ENCODE measurements at regions not wholly inside any gene's neighbourhood (a gene's known extent, or its start where the extent isn't known, plus 50 kb on each side); places are given as distances from the start of the nearest gene placed in this dataset.

DNA sequence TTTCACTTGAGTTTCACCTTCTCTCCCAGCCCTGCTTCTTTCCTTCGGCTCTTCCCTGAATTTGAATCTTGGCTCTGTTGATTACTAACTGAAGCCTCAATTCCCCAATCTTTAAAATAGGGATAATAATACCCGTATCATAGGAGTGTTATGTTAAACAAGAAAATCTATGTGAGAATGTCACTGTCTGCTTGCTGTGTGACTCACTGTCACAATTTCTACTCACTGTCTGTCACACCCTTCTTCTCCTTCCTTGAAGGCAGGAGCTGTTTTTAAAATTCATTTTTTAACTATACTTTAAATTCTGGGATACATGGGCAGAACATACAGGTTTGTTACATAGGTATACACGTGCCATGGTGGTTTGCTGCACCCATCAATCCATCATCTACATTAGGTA, 141.6 kb upstream of the CXCR4 start:
- no peak for DNase-seq

GRCh38 chr2:136257893-136258292, 139.9 kb upstream of the CXCR4 start:
- no peak for DNase-seq

- no peak for DNase-seq
These were observed 137.9 kb upstream of the CXCR4 start for GRCh38 chr2:136255648-136256461.

DNA sequence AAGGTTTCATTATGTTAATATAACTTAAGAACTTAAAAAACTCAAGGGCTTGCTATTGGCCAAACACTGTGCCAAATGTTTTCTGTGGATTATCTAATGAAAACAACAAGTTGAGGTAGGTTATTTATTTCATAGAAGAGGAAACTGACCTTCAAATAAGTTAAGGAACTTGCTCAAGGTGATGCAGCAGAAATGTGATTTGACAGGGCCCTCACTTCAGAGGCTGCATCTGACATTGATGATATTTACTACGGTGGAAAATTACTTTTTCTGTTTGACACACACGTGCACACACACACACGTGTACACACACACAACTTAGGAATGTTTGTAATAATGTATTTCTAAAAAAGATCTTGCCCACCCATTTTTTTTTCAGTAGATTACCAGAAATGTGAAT, 137.2 kb upstream of the CXCR4 start:
- no peak for DNase-seq

DNA sequence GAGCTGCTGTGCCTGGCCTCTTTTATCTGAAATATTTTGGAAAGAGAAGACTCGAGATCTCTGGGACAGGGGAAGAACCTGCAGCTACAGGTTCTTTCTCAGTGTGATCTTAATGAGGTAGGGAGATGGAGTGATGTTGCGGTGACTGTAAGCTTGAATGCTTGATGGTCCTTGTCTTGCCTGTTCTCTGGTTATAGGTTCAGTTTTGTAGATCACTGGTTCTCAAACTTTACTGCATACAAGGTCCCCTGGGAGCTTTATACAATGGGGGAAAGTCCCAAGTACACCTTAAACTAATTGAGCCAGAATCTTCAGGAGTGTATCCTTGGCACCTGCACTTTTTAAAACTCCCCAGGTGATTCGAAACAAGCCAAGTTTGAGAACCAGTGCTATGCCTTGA, 136.7 kb upstream of the CXCR4 start:
- no peak for DNase-seq

DNA sequence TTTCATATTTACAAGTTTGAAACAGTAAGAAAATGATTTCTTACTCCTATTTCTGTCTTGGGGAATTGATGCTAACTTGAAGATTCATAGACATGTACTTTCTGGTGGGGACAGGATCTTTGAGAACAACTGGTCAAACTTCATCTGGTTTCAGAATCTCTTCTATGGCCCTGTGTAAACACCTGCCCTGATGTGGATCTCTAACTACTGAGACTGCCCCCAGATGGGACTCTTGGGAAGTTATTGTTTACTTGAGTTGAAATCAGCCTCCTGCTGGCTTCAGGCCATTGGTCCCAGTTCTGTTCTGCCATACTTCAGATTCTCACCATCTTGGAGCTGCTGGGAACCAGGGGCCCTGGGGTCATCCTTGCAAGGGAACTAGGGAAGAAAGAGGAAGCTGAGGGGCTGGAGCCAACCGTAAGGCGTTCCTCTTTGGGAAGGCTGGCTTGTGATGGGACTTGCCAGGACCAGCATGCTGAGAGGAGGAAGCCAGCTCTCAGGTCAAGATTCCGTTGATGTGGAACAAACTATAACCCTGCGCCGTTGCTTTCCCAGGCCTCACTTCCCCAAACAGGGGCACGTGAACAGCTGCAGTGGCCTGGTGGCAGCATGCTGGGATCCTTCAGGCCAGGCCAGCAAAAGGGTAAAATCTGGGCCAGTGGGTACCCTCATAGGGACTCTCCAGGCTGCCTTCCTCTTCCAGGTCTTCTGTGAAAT, 135.5 kb upstream of the CXCR4 start:
- DNase-seq, result no peak

GRCh38 chr2:136251885-136252585, 134.1 kb upstream of the CXCR4 start:
- DNase-seq, result no peak

- no peak for DNase-seq
These were observed 133.4 kb upstream of the CXCR4 start for GRCh38 chr2:136251197-136251884.

- no peak for DNase-seq
These were observed 132.2 kb upstream of the CXCR4 start for GRCh38 chr2:136250131-136250530.

GRCh38 chr2:136248907-136249306, 131.0 kb upstream of the CXCR4 start:
- DNase-seq, result no peak

- DNase-seq, result no peak
These were observed 130.3 kb upstream of the CXCR4 start for GRCh38 chr2:136248242-136248641.

GRCh38 chr2:136247204-136247950, 129.4 kb upstream of the CXCR4 start:
- DNase-seq, result no peak

- DNase-seq, result no peak
These were observed 128.2 kb upstream of the CXCR4 start for GRCh38 chr2:136246086-136246669.

GRCh38 chr2:136245211-136245610, 127.3 kb upstream of the CXCR4 start:
- DNase-seq, result no peak

- no peak for DNase-seq
These were observed 126.6 kb upstream of the CXCR4 start for GRCh38 chr2:136244536-136244885.

- DNase-seq, result no peak
These were observed 125.9 kb upstream of the CXCR4 start for GRCh38 chr2:136243638-136244535.

GRCh38 chr2:136242687-136243277, 124.8 kb upstream of the CXCR4 start:
- DNase-seq, result no peak

- no peak for DNase-seq
These were observed 124.2 kb upstream of the CXCR4 start for GRCh38 chr2:136242100-136242499.

DNA sequence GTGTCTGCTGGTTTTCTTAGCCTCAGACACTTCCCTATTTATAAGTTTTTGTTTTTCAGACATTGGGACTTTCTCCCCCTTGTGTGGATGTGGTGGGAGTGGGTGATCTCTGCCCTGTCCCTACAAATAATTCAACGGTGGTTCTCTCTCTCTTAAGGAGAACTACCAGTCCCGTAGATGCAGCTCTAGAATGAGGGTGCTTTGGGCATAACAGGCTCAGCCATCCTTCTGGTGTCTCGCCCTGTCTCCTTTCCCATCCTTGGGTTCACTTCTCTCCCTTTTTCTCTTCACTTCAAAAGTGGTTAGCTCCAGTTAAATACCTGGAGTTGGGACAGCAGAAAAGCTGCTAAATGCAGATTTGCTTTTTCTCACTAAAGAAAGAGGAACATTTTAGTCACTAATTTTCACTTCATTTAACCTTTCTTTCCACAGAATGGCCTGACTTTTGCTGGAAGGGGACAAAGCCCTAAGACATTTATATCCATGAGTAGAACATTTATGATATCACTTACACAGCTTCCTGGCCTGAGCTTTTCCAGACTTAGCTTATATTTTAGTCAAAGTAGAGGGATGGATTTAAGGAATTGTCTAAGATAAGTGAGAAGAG, 121.2 kb upstream of the CXCR4 start:
- no peak for DNase-seq
